SK-N-SH treated with all-trans-retinoic acid at 6 μM for 48 hours (cell line): ENCODE measurements at regions not wholly inside any gene's neighbourhood (a gene's known extent, or its start where the extent isn't known, plus 50 kb on each side); places are given as distances from the start of the nearest gene placed in this dataset.

Experiments
- ATAC-seq: fragments of 200-7000 bp; cut with Tn5 transposase; 3 replicates; pipeline ENCODE4 v1.9.1; 2020; ENCODE audit warnings: mild to moderate bottlenecking, moderate library complexity
- ARNTL ChIP-seq: fragments of 450-650 bp; formaldehyde crosslinking; IDR thresholded peaks from 2 replicates; pipeline ENCODE4 v1.5.0; 2020; ENCODE audit warnings: low read depth, mild to moderate bottlenecking, moderate library complexity, borderline replicate concordance
- BACH2 ChIP-seq: fragments of 250-450 bp; sonication (Bioruptor Pico); IDR thresholded peaks from 2 replicates; pipeline ENCODE4 v1.9.0; 2021; ENCODE audit warnings: mild to moderate bottlenecking, borderline replicate concordance
- CSDC2 ChIP-seq: fragments of 250-450 bp; sonication (Bioruptor Pico); IDR thresholded peaks from 2 replicates; pipeline ENCODE4 v1.5.0; 2020; ENCODE audit warnings: mild to moderate bottlenecking, moderate library complexity
- CSRNP3 ChIP-seq: fragments of 250-450 bp; sonication (Bioruptor Pico); IDR thresholded peaks from 2 replicates; pipeline ENCODE4 v1.5.1; 2021; ENCODE audit warnings: mild to moderate bottlenecking, moderate library complexity
- ESRRG ChIP-seq: fragments of 250-450 bp; sonication (Bioruptor Pico); IDR thresholded peaks from 2 replicates; pipeline ENCODE4 v1.6.1; 2021; ENCODE audit warnings: mild to moderate bottlenecking
- GLIS3 ChIP-seq: fragments of 250-450 bp; sonication (Bioruptor Pico); IDR thresholded peaks from 2 replicates; pipeline ENCODE4 v1.5.0; 2020; ENCODE audit warnings: mild to moderate bottlenecking, moderate library complexity
- ISL1 ChIP-seq: fragments of 250-450 bp; sonication (Bioruptor Pico); IDR thresholded peaks from 2 replicates; pipeline ENCODE4 v2.1.2; 2022; ENCODE audit warnings: mild to moderate bottlenecking, moderate library complexity
- OSR1 ChIP-seq: fragments of 250-450 bp; sonication (Bioruptor Pico); IDR thresholded peaks from 2 replicates; pipeline ENCODE4 v1.8.0; 2022; ENCODE audit warnings: moderate library complexity, mild to moderate bottlenecking, inconsistent platforms
- POU6F1 ChIP-seq: fragments of 250-450 bp; sonication (Bioruptor Pico); IDR thresholded peaks from 2 replicates; pipeline ENCODE4 v1.8.0; 2021; ENCODE audit warnings: low read depth, mild to moderate bottlenecking, moderate library complexity, borderline replicate concordance
- PPARA ChIP-seq: fragments of 250-450 bp; sonication (Bioruptor Pico); IDR thresholded peaks from 2 replicates; pipeline ENCODE4 v1.5.0; 2020; ENCODE audit warnings: mild to moderate bottlenecking, borderline replicate concordance
- RARB ChIP-seq: fragments of 250-450 bp; sonication (Bioruptor Pico); IDR thresholded peaks from 2 replicates; pipeline ENCODE4 v1.8.0; 2021; ENCODE audit warnings: mild to moderate bottlenecking, moderate library complexity
- SNAI2 ChIP-seq: fragments of 250-450 bp; sonication (Bioruptor Pico); IDR thresholded peaks from 2 replicates; pipeline ENCODE4 v1.5.0; 2020; ENCODE audit warnings: mild to moderate bottlenecking, moderate library complexity
- TCF4 ChIP-seq: fragments of 250-450 bp; sonication (Bioruptor Pico); IDR thresholded peaks from 2 replicates; pipeline ENCODE4 v1.8.0; 2021; ENCODE audit warnings: mild to moderate bottlenecking, moderate library complexity, borderline replicate concordance
- TOX ChIP-seq: fragments of 250-450 bp; sonication (Bioruptor Pico); IDR thresholded peaks from 2 replicates; pipeline ENCODE4 v1.8.0; 2021; ENCODE audit warnings: mild to moderate bottlenecking, moderate library complexity, borderline replicate concordance
- TSHZ2 ChIP-seq: fragments of 250-450 bp; sonication (Bioruptor Pico); IDR thresholded peaks from 2 replicates; pipeline ENCODE4 v1.5.0; 2020; ENCODE audit warnings: mild to moderate bottlenecking, moderate library complexity
- ZC3H10 ChIP-seq: fragments of 250-450 bp; sonication (Bioruptor Pico); IDR thresholded peaks from 2 replicates; pipeline ENCODE4 v1.5.1; 2021; ENCODE audit warnings: mild to moderate bottlenecking, moderate library complexity
- ZFP3 ChIP-seq: fragments of 250-450 bp; sonication (Bioruptor Pico); IDR thresholded peaks from 2 replicates; pipeline ENCODE4 v1.5.0; 2020; ENCODE audit warnings: mild to moderate bottlenecking, moderate library complexity
- ZFP30 ChIP-seq: fragments of 450-650 bp; formaldehyde crosslinking; IDR thresholded peaks from 2 replicates; pipeline ENCODE4 v1.5.0; 2022; ENCODE audit warnings: mild to moderate bottlenecking, moderate library complexity
- ZNF70 ChIP-seq: fragments of 450-650 bp; formaldehyde crosslinking; IDR thresholded peaks from 2 replicates; pipeline ENCODE4 v1.5.0; 2020; ENCODE audit warnings: mild to moderate bottlenecking, moderate library complexity
- ZNF8 ChIP-seq: fragments of 450-650 bp; formaldehyde crosslinking; IDR thresholded peaks from 2 replicates; pipeline ENCODE4 v1.5.0; 2020; ENCODE audit warnings: mild to moderate bottlenecking, moderate library complexity
- TF ChIP-seq, protein P1 (sequence below): fragments of 250-450 bp; sonication (Bioruptor Pico); IDR thresholded peaks from 2 replicates; pipeline ENCODE4 v1.5.1; 2020; ENCODE audit warnings: low read depth, mild to moderate bottlenecking, moderate library complexity
- TF ChIP-seq, protein P2 (sequence below): fragments of 250-450 bp; sonication (Bioruptor Pico); IDR thresholded peaks from 2 replicates; pipeline ENCODE4 v1.8.0; 2020; ENCODE audit warnings: mild to moderate bottlenecking, moderate library complexity, borderline replicate concordance

DNA sequence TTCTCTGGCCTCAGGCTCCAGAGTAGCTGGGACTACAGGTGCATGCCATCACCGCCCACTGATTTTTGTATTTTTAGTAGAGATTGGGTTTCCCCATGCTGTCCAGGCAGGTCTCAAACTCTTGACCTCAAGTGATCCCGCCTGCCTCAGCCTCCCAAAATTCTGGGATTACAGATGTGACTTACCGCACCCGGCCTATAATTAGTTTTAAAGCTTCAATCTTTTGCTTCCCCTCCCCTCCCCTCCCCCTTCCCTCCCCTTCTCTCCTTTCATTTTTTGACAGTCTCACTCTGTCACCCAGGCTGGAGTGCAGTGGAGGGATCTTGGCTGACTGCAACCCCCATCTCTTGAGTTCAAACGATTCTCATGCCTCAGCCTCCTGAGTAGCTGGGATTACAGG is 433.3 kb upstream of the EDIL3 start:
- no peak for TF ChIP-seq ARNTL (CRISPR knock-in tag)
- no peak for TF ChIP-seq ZFP3 (CRISPR knock-in tag)
- TF ChIP-seq, protein P1, sequence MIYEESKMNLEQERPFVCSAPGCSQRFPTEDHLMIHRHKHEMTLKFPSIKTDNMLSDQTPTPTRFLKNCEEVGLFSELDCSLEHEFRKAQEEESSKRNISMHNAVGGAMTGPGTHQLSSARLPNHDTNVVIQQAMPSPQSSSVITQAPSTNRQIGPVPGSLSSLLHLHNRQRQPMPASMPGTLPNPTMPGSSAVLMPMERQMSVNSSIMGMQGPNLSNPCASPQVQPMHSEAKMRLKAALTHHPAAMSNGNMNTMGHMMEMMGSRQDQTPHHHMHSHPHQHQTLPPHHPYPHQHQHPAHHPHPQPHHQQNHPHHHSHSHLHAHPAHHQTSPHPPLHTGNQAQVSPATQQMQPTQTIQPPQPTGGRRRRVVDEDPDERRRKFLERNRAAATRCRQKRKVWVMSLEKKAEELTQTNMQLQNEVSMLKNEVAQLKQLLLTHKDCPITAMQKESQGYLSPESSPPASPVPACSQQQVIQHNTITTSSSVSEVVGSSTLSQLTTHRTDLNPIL (CRISPR knock-in tag): no peak
- no peak for TF ChIP-seq BACH2 (CRISPR knock-in tag)
- no peak for TF ChIP-seq CSDC2 (CRISPR knock-in tag)
- TF ChIP-seq, protein P2, sequence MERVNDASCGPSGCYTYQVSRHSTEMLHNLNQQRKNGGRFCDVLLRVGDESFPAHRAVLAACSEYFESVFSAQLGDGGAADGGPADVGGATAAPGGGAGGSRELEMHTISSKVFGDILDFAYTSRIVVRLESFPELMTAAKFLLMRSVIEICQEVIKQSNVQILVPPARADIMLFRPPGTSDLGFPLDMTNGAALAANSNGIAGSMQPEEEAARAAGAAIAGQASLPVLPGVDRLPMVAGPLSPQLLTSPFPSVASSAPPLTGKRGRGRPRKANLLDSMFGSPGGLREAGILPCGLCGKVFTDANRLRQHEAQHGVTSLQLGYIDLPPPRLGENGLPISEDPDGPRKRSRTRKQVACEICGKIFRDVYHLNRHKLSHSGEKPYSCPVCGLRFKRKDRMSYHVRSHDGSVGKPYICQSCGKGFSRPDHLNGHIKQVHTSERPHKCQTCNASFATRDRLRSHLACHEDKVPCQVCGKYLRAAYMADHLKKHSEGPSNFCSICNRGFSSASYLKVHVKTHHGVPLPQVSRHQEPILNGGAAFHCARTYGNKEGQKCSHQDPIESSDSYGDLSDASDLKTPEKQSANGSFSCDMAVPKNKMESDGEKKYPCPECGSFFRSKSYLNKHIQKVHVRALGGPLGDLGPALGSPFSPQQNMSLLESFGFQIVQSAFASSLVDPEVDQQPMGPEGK (CRISPR knock-in tag): no peak
- TF ChIP-seq SNAI2 (CRISPR knock-in tag): no peak
- no peak for TF ChIP-seq PPARA (CRISPR knock-in tag)
- no peak for TF ChIP-seq CSRNP3
- no peak for TF ChIP-seq RARB (CRISPR knock-in tag)
- TF ChIP-seq ZFP30 (CRISPR knock-in tag): no peak
- no peak for TF ChIP-seq OSR1
- TF ChIP-seq GLIS3 (CRISPR knock-in tag): no peak
- TF ChIP-seq, all 23 proteins: peak for 0
- no peak for ATAC-seq

- no peak for TF ChIP-seq TSHZ2 (CRISPR knock-in tag)
- no peak for TF ChIP-seq PPARA (CRISPR knock-in tag)
- no peak for TF ChIP-seq CSDC2 (CRISPR knock-in tag)
- no peak for TF ChIP-seq ESRRG (CRISPR knock-in tag)
- no peak for TF ChIP-seq TCF4 (CRISPR knock-in tag)
- TF ChIP-seq ZFP30 (CRISPR knock-in tag): no peak
- TF ChIP-seq POU6F1 (CRISPR knock-in tag): no peak
- no peak for TF ChIP-seq ZC3H10 (CRISPR knock-in tag)
- TF ChIP-seq ARNTL (CRISPR knock-in tag): no peak
- no peak for TF ChIP-seq GLIS3 (CRISPR knock-in tag)
- ATAC-seq: no peak
Measured at GRCh38 chr5:84816746-84817547, 432.3 kb upstream of the EDIL3 start.

- no peak for TF ChIP-seq RARB (CRISPR knock-in tag)
- TF ChIP-seq OSR1: no peak
- TF ChIP-seq BACH2 (CRISPR knock-in tag): no peak
- TF ChIP-seq ZFP3 (CRISPR knock-in tag): no peak
- TF ChIP-seq ZFP30 (CRISPR knock-in tag): no peak
- no peak for TF ChIP-seq ISL1 (CRISPR knock-in tag)
- no peak for TF ChIP-seq ZNF8 (CRISPR knock-in tag)
- no peak for TF ChIP-seq TOX (CRISPR knock-in tag)
- no peak for TF ChIP-seq ZNF70 (CRISPR knock-in tag)
- TF ChIP-seq PPARA (CRISPR knock-in tag): no peak
- no peak for TF ChIP-seq ARNTL (CRISPR knock-in tag)
- no peak for TF ChIP-seq CSRNP3
- no peak for TF ChIP-seq POU6F1 (CRISPR knock-in tag)
- no peak for TF ChIP-seq ZC3H10 (CRISPR knock-in tag)
- TF ChIP-seq CSDC2 (CRISPR knock-in tag): no peak
- no peak for TF ChIP-seq GLIS3 (CRISPR knock-in tag)
- no peak for ATAC-seq
Measured at GRCh38 chr5:84816160-84816559, 431.5 kb upstream of the EDIL3 start.
